Endothelial cell of umbilical vein (primary cell): ENCODE measurements at regions not wholly inside any gene's neighbourhood (a gene's known extent, or its start where the extent isn't known, plus 50 kb on each side); places are given as distances from the start of the nearest gene placed in this dataset.

Experiments used
- CTCF ChIP-seq, 2 donors: IDR thresholded peaks; 1 replicate in 1 of 2; 2 replicates in 1 of 2; pipeline ENCODE4 v1.5.1; 2011; ENCODE audit warnings: low read length in 2 of 2, mild to moderate bottlenecking in 2 of 2, moderate library complexity in 2 of 2, control low read depth in 1 of 2, inconsistent platforms in 1 of 2, low read depth in 1 of 2; ENCODE audit not compliant: insufficient read depth in 1 of 2; ENCODE audit errors: extremely low read depth in 1 of 2
- EZH2 ChIP-seq: IDR thresholded peaks from 2 replicates; pipeline ENCODE4 v1.6.1; 2012; ENCODE audit warnings: borderline replicate concordance, low read depth, mild to moderate bottlenecking, moderate library complexity, low read length, inconsistent platforms; ENCODE audit not compliant: severe bottlenecking
- POLR2A ChIP-seq: IDR thresholded peaks from 2 replicates; pipeline ENCODE4 v1.6.1; 2012; ENCODE audit warnings: low read depth, mild to moderate bottlenecking, control low read depth, low read length
- POLR2AphosphoS5 ChIP-seq: IDR thresholded peaks from 2 replicates; pipeline ENCODE4 v1.6.1; 2012; ENCODE audit warnings: low read depth, mild to moderate bottlenecking, control low read depth, low read length, moderate library complexity; ENCODE audit not compliant: insufficient read depth

GRCh38 chr2:48134704-48135103 is 179.8 kb upstream of the FOXN2 start:
- no peak for TF ChIP-seq POLR2A
- no peak for TF ChIP-seq EZH2
- TF ChIP-seq CTCF (IDR thresholded peaks at IDR 0.05; ENCODE audit: extremely low read depth in 1 of 2, insufficient read depth in 1 of 2, low read depth in 1 of 2, low read length in 2 of 2): no peak
- TF ChIP-seq POLR2AphosphoS5: no peak
